Trophoblast cell (in vitro differentiated cells and primary cell): ENCODE measurements at regions not wholly inside any gene's neighbourhood (a gene's known extent, or its start where the extent isn't known, plus 50 kb on each side); places are given as distances from the start of the nearest gene placed in this dataset.

ENCODE experiments used
- DNase-seq, 2 donors: peaks; one replicate each; pipeline ENCODE4 v3.0.0-alpha.2; 2016
- H2AFZ ChIP-seq: 2 replicates; pipeline ENCODE4 v1.6.1; 2013; ENCODE audit warnings: low read length, moderate library complexity, mild to moderate bottlenecking; ENCODE audit not compliant: insufficient read depth, poor library complexity
- H2AK5ac ChIP-seq: 2 replicates; pipeline ENCODE4 v1.6.1; 2013; ENCODE audit warnings: mild to moderate bottlenecking, low read length
- H2BK120ac ChIP-seq: 2 replicates; pipeline ENCODE4 v1.6.1; 2013; ENCODE audit warnings: low read length, mild to moderate bottlenecking, moderate library complexity; ENCODE audit not compliant: insufficient read depth, poor library complexity
- H2BK12ac ChIP-seq: 2 replicates; pipeline ENCODE4 v1.6.1; 2013; ENCODE audit warnings: mild to moderate bottlenecking, low read length, moderate library complexity
- H2BK5ac ChIP-seq: 2 replicates; pipeline ENCODE4 v1.6.1; 2013; ENCODE audit warnings: low read length, low read depth, moderate library complexity, mild to moderate bottlenecking; ENCODE audit not compliant: poor library complexity
- H3K14ac ChIP-seq: 2 replicates; pipeline ENCODE4 v1.6.1; 2013; ENCODE audit warnings: mild to moderate bottlenecking, low read length
- H3K18ac ChIP-seq: 2 replicates; pipeline ENCODE4 v1.6.1; 2013; ENCODE audit warnings: mild to moderate bottlenecking, low read length
- H3K23ac ChIP-seq: 2 replicates; pipeline ENCODE4 v1.6.1; 2013; ENCODE audit warnings: low read length
- H3K27ac ChIP-seq: 2 replicates; pipeline ENCODE4 v1.5.1; 2013; ENCODE audit warnings: low read depth, mild to moderate bottlenecking, inconsistent platforms, low read length, moderate library complexity
- H3K27me3 ChIP-seq: 2 replicates; pipeline ENCODE4 v1.6.1; 2013; ENCODE audit warnings: inconsistent platforms, mild to moderate bottlenecking, low read length, moderate library complexity; ENCODE audit not compliant: insufficient read depth
- H3K36me3 ChIP-seq, 2 experiments: 1 replicate in 1 of 2; 2 replicates in 1 of 2; pipeline ENCODE4 v1.6.1; 2013; ENCODE audit warnings: low read length in 2 of 2, mild to moderate bottlenecking in 2 of 2, moderate library complexity in 1 of 2; ENCODE audit not compliant: insufficient read depth in 2 of 2, control insufficient read depth in 1 of 2
- H3K4ac ChIP-seq: 2 replicates; pipeline ENCODE4 v1.6.1; 2013; ENCODE audit warnings: low read depth, mild to moderate bottlenecking, low read length, moderate library complexity
- H3K4me1 ChIP-seq, 2 experiments: 1 replicate in 1 of 2; 2 replicates in 1 of 2; pipeline ENCODE4 v1.6.1; 2013; ENCODE audit warnings: low read length in 2 of 2, mild to moderate bottlenecking in 2 of 2, moderate library complexity in 1 of 2; ENCODE audit not compliant: insufficient read depth in 2 of 2, control insufficient read depth in 1 of 2
- H3K4me2 ChIP-seq: 2 replicates; pipeline ENCODE4 v1.6.1; 2013; ENCODE audit warnings: inconsistent platforms, mild to moderate bottlenecking, low read length, moderate library complexity
- H3K4me3 ChIP-seq: 2 replicates; pipeline ENCODE4 v1.5.1; 2013; ENCODE audit warnings: mild to moderate bottlenecking, low read depth, low read length, inconsistent platforms
- H3K79me1 ChIP-seq: one replicate; pipeline ENCODE4 v1.6.1; 2013; ENCODE audit warnings: low read length
- H3K79me2 ChIP-seq: 2 replicates; pipeline ENCODE4 v1.6.1; 2013; ENCODE audit warnings: low read length, mild to moderate bottlenecking; ENCODE audit not compliant: control insufficient read depth, insufficient read depth, poor library complexity
- H3K9ac ChIP-seq: 2 replicates; pipeline ENCODE4 v1.6.1; 2013; ENCODE audit warnings: mild to moderate bottlenecking, low read length
- H3K9me3 ChIP-seq: 2 replicates; pipeline ENCODE4 v1.6.1; 2013; ENCODE audit warnings: low read depth, mild to moderate bottlenecking, control low read depth, inconsistent platforms, low read length; ENCODE audit not compliant: insufficient read depth
- H4K12ac ChIP-seq: 2 replicates; pipeline ENCODE4 v1.6.1; 2013; ENCODE audit warnings: low read depth, mild to moderate bottlenecking, low read length, moderate library complexity
- H4K8ac ChIP-seq: 2 replicates; pipeline ENCODE4 v1.6.1; 2013; ENCODE audit warnings: low read depth, mild to moderate bottlenecking, low read length, moderate library complexity
- H4K91ac ChIP-seq: one replicate; pipeline ENCODE4 v1.6.1; 2013; ENCODE audit warnings: low read depth, mild to moderate bottlenecking, low read length, moderate library complexity
- WGBS: extraction: QIAGEN DNeasy Blood & Tissue Kit; methylation state at CpG from one replicate; pipeline ENCODE4 v1.1.7; 2013; ENCODE audit warnings: missing lambda C conversion rate; ENCODE audit not compliant: insufficient read length, insufficient coverage; ENCODE audit errors: extremely low coverage; 5-methylcytosine and 5-hydroxymethylcytosine counted together

DNA sequence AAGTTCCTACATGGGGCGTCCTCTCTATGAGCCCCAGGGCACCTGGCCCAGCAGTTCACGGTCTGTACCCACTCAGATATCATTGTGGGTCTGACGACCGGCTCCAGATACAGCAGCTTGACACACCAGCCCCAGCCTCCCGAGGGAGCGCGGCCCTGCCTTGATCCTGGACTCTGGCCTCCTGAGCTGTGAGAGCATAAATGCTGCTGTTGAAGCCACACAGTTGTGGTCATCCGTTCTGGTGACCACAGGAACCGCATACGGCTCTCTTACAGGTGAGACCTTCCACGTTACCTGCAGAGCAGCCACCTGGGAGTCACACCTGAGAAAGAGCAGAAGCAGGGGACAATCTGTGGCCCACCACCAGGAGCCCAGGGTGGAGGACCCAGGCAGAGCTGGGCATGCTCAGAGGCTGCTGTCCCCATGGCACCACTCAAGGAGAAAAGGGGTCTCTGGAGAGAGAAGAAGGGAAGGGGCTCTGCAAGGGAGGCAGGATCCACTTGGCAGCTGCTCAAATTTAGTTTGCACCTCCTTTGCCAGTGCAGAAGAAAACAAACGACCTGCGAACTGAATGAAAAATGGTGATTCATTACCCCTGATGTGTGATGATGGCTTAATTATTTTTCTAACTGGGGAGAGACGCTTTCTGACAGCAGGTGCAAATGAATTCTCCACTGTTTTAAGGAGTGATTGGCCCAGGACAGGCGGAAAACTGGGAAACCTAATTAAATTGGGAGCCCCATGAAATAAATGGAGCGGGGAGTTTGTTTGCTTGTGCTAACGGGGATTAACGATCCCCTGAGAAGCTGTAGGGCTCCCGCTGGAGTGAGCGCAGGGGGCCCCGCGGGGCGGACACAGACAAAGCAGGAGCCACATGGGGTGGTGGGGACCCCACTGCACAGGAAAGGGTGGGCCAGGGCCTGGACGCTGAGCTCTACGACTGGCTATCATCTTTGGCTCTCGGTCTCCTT, 208.9 kb downstream of the RBFOX3 start:
- DNase-seq: no peak
- Histone ChIP-seq H3K79me2 (no peaks in the 10 kb centered on the region), H3K4me3 (no peak overlapping the region), H3K23ac (no peak overlapping the region), H4K12ac (no peak overlapping the region), H3K27ac (no peak overlapping the region), H3K4me1 (peaks cover 0 to 3% of the 10 kb centered on the region in 2 experiments), H2AFZ (no peak overlapping the region), H3K27me3 (no peaks in the 10 kb centered on the region), H3K18ac (no peak overlapping the region), H2BK5ac (no peak overlapping the region), H2AK5ac (no peak overlapping the region), H4K91ac (no peak overlapping the region), H3K9ac (no peak overlapping the region), H2BK120ac (no peak overlapping the region), H4K8ac (no peak overlapping the region), H3K14ac (no peak overlapping the region), H3K4me2 (no peak overlapping the region), H3K79me1 (no peaks in the 10 kb centered on the region), H3K9me3 (no peaks in the 10 kb centered on the region), H3K36me3 (no peaks in the 10 kb centered on the region), H2BK12ac (no peak overlapping the region), H3K4ac (no peak overlapping the region)
- WGBS: no CpG with 5 or more reads among the region's 26 CpGs

DNA sequence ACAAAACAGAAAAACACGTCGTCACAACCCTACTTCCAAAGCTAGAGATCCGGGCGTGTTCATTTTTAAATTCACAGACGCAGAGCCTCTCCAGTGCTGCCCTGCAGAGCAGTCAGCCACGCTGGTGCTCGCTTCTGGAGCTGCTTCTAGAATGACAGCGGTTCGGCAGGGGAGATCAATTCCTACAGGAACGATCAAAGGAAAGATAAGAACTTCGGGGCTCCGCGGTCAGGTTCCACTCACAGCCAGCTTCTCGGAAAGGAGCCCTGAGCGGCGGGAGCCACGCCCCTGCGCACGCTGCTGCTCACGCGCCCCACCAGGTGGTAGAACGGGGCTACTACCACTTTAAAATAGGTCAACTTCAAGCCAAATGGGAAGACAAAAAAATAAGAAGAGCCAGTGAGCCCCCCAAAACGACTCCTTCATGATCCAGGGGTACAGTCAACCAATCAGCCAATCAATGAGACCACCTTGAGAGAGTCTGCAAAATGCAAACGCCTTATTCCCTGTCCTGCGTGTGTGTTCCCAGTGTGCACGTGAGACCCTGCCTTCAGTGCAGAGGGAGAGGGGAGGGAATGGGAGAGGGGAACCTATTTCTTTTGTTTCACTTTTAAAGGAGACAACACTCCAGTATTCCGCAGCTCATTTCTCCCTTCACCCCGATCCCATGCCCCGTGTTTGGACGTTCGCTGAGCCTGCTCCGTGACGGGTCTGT, 209.7 kb downstream of the RBFOX3 start:
- Histone ChIP-seq H3K4me3 (no peak overlapping the region), H2BK5ac (no peak overlapping the region), H3K4me2 (peak overlapping the region; percentile 53), H2BK120ac (no peak overlapping the region), H3K79me2 (no peaks in the 10 kb centered on the region), H3K23ac (no peak overlapping the region), H3K36me3 (no peaks in the 10 kb centered on the region), H4K91ac (no peak overlapping the region), H3K18ac (no peak overlapping the region), H3K9me3 (no peaks in the 10 kb centered on the region), H4K8ac (no peak overlapping the region), H4K12ac (no peak overlapping the region), H2BK12ac (no peak overlapping the region), H2AFZ (peak overlapping the region; percentile 30), H3K9ac (no peak overlapping the region), H3K4ac (no peak overlapping the region), H3K14ac (no peak overlapping the region), H3K4me1 (peaks cover 0 to 3% of the 10 kb centered on the region in 2 experiments), H3K79me1 (no peaks in the 10 kb centered on the region), H2AK5ac (no peak overlapping the region), H3K27me3 (no peaks in the 10 kb centered on the region), H3K27ac (no peak overlapping the region)
- peak; percentile 27 to 71 for DNase-seq
- WGBS: no CpG with 5 or more reads among the region's 33 CpGs

DNA sequence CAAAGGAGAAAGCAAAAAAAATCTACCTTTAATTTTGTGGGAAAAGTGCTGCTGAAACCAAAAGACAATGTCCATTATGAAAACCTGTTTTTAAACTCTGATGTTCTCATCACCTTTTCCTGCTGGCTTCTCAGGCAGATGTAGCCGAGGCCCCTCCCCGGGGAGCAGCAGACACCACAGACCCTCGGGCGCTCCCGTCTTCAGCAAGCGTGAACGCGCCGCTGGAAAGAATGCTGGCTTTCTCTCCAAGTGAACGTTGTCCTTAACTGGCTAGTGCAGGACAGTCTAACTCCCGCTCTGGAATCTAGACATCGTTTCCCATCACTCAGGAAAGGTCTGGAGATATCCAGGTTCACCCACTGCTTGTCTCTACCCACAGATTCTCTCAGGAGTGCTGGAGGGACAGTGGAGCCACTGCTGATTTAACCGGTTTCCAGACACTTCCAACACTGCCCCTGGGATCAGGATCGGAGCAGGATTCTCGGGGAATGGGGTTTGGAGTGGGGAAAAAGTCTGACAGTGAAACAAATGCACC, 211.2 kb downstream of the RBFOX3 start:
- Histone ChIP-seq H4K91ac (no peak overlapping the region), H4K12ac (no peak overlapping the region), H2AK5ac (no peak overlapping the region), H3K27ac (no peak overlapping the region), H2AFZ (no peak overlapping the region), H3K4me3 (no peak overlapping the region), H2BK120ac (no peak overlapping the region), H3K79me1 (no peaks in the 10 kb centered on the region), H3K27me3 (no peaks in the 10 kb centered on the region), H2BK12ac (no peak overlapping the region), H3K4me2 (no peak overlapping the region), H3K9ac (no peak overlapping the region), H3K18ac (no peak overlapping the region), H3K14ac (no peak overlapping the region), H3K79me2 (no peaks in the 10 kb centered on the region), H3K36me3 (no peaks in the 10 kb centered on the region), H3K4ac (no peak overlapping the region), H3K4me1 (peaks cover 0 to 3% of the 10 kb centered on the region in 2 experiments), H4K8ac (no peak overlapping the region), H3K23ac (no peak overlapping the region), H3K9me3 (no peaks in the 10 kb centered on the region), H2BK5ac (no peak overlapping the region)
- WGBS: no CpG with 5 or more reads among the region's 15 CpGs
- DNase-seq: no peak

- Histone ChIP-seq H3K79me1 (no peaks in the 10 kb centered on the region), H2BK120ac (no peak overlapping the region), H3K4me1 (peaks cover 0 to 3% of the 10 kb centered on the region in 2 experiments), H3K4me2 (no peak overlapping the region), H2BK12ac (no peak overlapping the region), H3K9me3 (no peaks in the 10 kb centered on the region), H4K8ac (no peak overlapping the region), H3K4me3 (no peak overlapping the region), H4K12ac (no peak overlapping the region), H2AFZ (no peak overlapping the region), H3K14ac (no peak overlapping the region), H3K79me2 (no peaks in the 10 kb centered on the region), H2AK5ac (no peak overlapping the region), H3K36me3 (no peaks in the 10 kb centered on the region), H3K27ac (no peak overlapping the region), H2BK5ac (no peak overlapping the region), H3K18ac (no peak overlapping the region), H3K27me3 (no peaks in the 10 kb centered on the region), H3K23ac (no peak overlapping the region), H4K91ac (no peak overlapping the region), H3K9ac (no peak overlapping the region), H3K4ac (no peak overlapping the region)
- WGBS: no CpG with 5 or more reads among the region's 20 CpGs
- DNase-seq: no peak
These were observed 212.4 kb downstream of the RBFOX3 start for GRCh38 chr17:79398441-79398840.
